HepG2 (cell line): ENCODE measurements at regions not wholly inside any gene's neighbourhood (a gene's known extent, or its start where the extent isn't known, plus 50 kb on each side); places are given as distances from the start of the nearest gene placed in this dataset.

ENCODE experiments used
- ATAC-seq: fragments of 200-7000 bp; cut with Tn5 transposase; 3 replicates; pipeline ENCODE4 v1.9.1; 2020; ENCODE audit warnings: mild to moderate bottlenecking, moderate library complexity
- BruUV-seq: library from RNA; stranded (reverse); fragments of 400-500 nt; replicated peaks from 2 replicates; lab custom pipeline; 2021; lab: Mats Ljungman, UMichigan
- CTCF ChIA-PET: fragments of 300-600 bp; formaldehyde crosslinking; extraction: SDS; loops from one replicate; lab custom pipeline; 2021; ENCODE audit warnings: low total read pairs, inconsistent platforms, low intra/inter-chr PET ratio; lab: Yijun Ruan, JAX
- POLR2A ChIA-PET: fragments of 350-600 bp; sonication (Branson Sonifier 250); formaldehyde crosslinking; loops from one replicate; lab custom pipeline; 2020; ENCODE audit warnings: antibody characterized with exemption, inconsistent platforms; lab: Yijun Ruan, JAX
- DNase-seq: peaks from one replicate; pipeline ENCODE4 v3.0.0-alpha.2; 2015; ENCODE audit warnings: low spot score
- FAIRE-seq: peaks from 3 replicates; lab custom pipeline; 2011; peaks lifted over from hg19 to GRCh38; lab: Jason Lieb, UNC
- H2AFZ ChIP-seq: one replicate; pipeline ENCODE4 v1.6.1; 2011; ENCODE audit warnings: low read length, inconsistent platforms
- H3K27ac ChIP-seq: fragments of 300-600 bp; 3 replicates; pipeline ENCODE4 v1.8.0; 2011; ENCODE audit warnings: mixed run types, mild to moderate bottlenecking, mixed read lengths, low read length, inconsistent platforms; ENCODE audit not compliant: insufficient read depth; ENCODE audit errors: extremely low read length
- H3K27me3 ChIP-seq, 2 experiments: fragments of 200-600 bp in 1 of 2; 2 replicates in 1 of 2; 3 replicates in 1 of 2; pipeline versions ENCODE4 v1.6.0 to v1.8.0; 2011; ENCODE audit warnings: low read length in 2 of 2, mild to moderate bottlenecking in 2 of 2, moderate library complexity in 2 of 2, inconsistent platforms in 1 of 2; ENCODE audit not compliant: insufficient read depth in 2 of 2, control insufficient read depth in 1 of 2
- H3K36me3 ChIP-seq, 2 experiments: fragments of 200-600 bp in 1 of 2; replicated peaks in 1 of 2; 2 replicates in 1 of 2; 3 replicates in 1 of 2; pipeline versions ENCODE4 v1.5.1 to v1.8.0; 2011; ENCODE audit warnings: low read length in 2 of 2, inconsistent platforms in 1 of 2; ENCODE audit not compliant: insufficient read depth in 2 of 2, control insufficient read depth in 1 of 2
- H3K4me1 ChIP-seq: 2 replicates; pipeline ENCODE4 v1.5.1; 2012; ENCODE audit warnings: low read length, inconsistent platforms; ENCODE audit not compliant: insufficient read depth
- H3K4me2 ChIP-seq: 2 replicates; pipeline ENCODE4 v1.6.0; 2011; ENCODE audit warnings: low read depth, low read length, inconsistent platforms
- H3K4me3 ChIP-seq, 3 experiments: fragments of 200-600 bp in 1 of 3; sonication (generic), shearing (Covaris generic) in 1 of 3; replicated peaks in 1 of 3; 2 replicates each; pipeline ENCODE4 v1.5.1; 2011 to 2016; ENCODE audit warnings: low read length in 3 of 3, inconsistent platforms in 2 of 3, low read depth in 2 of 3, mild to moderate bottlenecking in 2 of 3, control low read depth in 1 of 3, mixed read lengths in 1 of 3; ENCODE audit not compliant: insufficient read depth in 1 of 3
- H3K79me2 ChIP-seq: one replicate; pipeline ENCODE4 v1.6.1; 2011; ENCODE audit warnings: low read length, inconsistent platforms; ENCODE audit not compliant: insufficient read depth
- H3K9ac ChIP-seq: 2 replicates; pipeline ENCODE4 v1.6.0; 2011; ENCODE audit warnings: mild to moderate bottlenecking, low read depth, low read length, inconsistent platforms; ENCODE audit not compliant: insufficient read depth
- H3K9me3 ChIP-seq: 2 replicates; pipeline ENCODE4 v1.5.1; 2012; ENCODE audit warnings: mild to moderate bottlenecking, low read length
- H4K20me1 ChIP-seq: 2 replicates; pipeline ENCODE4 v1.6.0; 2011; ENCODE audit warnings: inconsistent platforms, mild to moderate bottlenecking, low read length, moderate library complexity; ENCODE audit not compliant: insufficient read depth
- FOXC1 ChIP-seq: sonication (generic); formaldehyde crosslinking; IDR thresholded peaks from 2 replicates; pipeline ENCODE4 v1.8.0; 2022; ENCODE audit warnings: mild to moderate bottlenecking, missing genetic modification reagents, borderline replicate concordance
- GLMP ChIP-seq: sonication (generic); formaldehyde crosslinking; IDR thresholded peaks from 2 replicates; pipeline ENCODE4 v1.9.0; 2021; ENCODE audit warnings: missing genetic modification reagents, mild to moderate bottlenecking, borderline replicate concordance
- HCFC1 ChIP-seq: fragments of 150-350 bp; IDR thresholded peaks from 2 replicates; pipeline ENCODE4 v1.6.1; 2014; ENCODE audit warnings: low read depth, low read length
- HNF4G ChIP-seq, 2 experiments: sonication (generic) in 1 of 2; formaldehyde crosslinking in 1 of 2; IDR thresholded peaks; 2 replicates each; pipeline versions ENCODE4 v1.4.0 to v1.6.1; 2011 to 2020; ENCODE audit warnings: borderline replicate concordance in 2 of 2, low read depth in 2 of 2, mild to moderate bottlenecking in 2 of 2, low read length in 1 of 2, missing genetic modification reagents in 1 of 2, moderate library complexity in 1 of 2
- NONO ChIP-seq, 2 experiments: fragments of 450-650 bp in 1 of 2; sonication (generic) in 1 of 2; formaldehyde crosslinking in 1 of 2; IDR thresholded peaks in 1 of 2; conservative IDR thresholded peaks in 1 of 2; 2 replicates each; pipeline versions ENCODE4 v1.6.1 to v1.8.0; 2017 to 2022; ENCODE audit warnings: mild to moderate bottlenecking in 1 of 2, missing genetic modification reagents in 1 of 2, moderate library complexity in 1 of 2
- POGZ ChIP-seq: sonication (generic); formaldehyde crosslinking; IDR thresholded peaks from 2 replicates; pipeline ENCODE4 v1.4.0; 2020; ENCODE audit warnings: mild to moderate bottlenecking, missing genetic modification reagents
- SMAD3 ChIP-seq: sonication (generic); formaldehyde crosslinking; IDR thresholded peaks from 2 replicates; pipeline ENCODE4 v1.4.0; 2020; ENCODE audit warnings: missing genetic modification reagents
- ZBTB25 ChIP-seq: IDR thresholded peaks from 2 replicates; pipeline ENCODE4 v1.6.1; 2018; ENCODE audit warnings: missing genetic modification reagents
- ZBTB42 ChIP-seq: sonication (generic); formaldehyde crosslinking; IDR thresholded peaks from 2 replicates; pipeline ENCODE4 v1.5.0; 2020; ENCODE audit warnings: mild to moderate bottlenecking, missing genetic modification reagents
- ZHX2 ChIP-seq, 2 experiments: sonication (generic) in 1 of 2; formaldehyde crosslinking in 1 of 2; IDR thresholded peaks; 2 replicates each; pipeline versions ENCODE4 v1.6.1 to v1.9.0; 2014 to 2022; ENCODE audit warnings: antibody characterized with exemption in 1 of 2, borderline replicate concordance in 1 of 2, inconsistent platforms in 1 of 2, low read depth in 1 of 2, missing genetic modification reagents in 1 of 2
- ZNF101 ChIP-seq: sonication (generic); formaldehyde crosslinking; IDR thresholded peaks from 2 replicates; pipeline ENCODE4 v1.4.0; 2020; ENCODE audit warnings: mild to moderate bottlenecking, low read depth, missing genetic modification reagents, borderline replicate concordance
- ZNF329 ChIP-seq: sonication (generic); formaldehyde crosslinking; IDR thresholded peaks from 2 replicates; pipeline ENCODE4 v1.9.0; 2021; ENCODE audit warnings: low read depth, mild to moderate bottlenecking, missing genetic modification reagents
- ZNF552 ChIP-seq: sonication (generic); formaldehyde crosslinking; IDR thresholded peaks from 2 replicates; pipeline ENCODE4 v1.9.0; 2022; ENCODE audit warnings: missing genetic modification reagents, mild to moderate bottlenecking, borderline replicate concordance
- ZNF737 ChIP-seq: sonication (generic); formaldehyde crosslinking; IDR thresholded peaks from 2 replicates; pipeline ENCODE4 v1.5.0; 2020; ENCODE audit warnings: missing genetic modification reagents, mild to moderate bottlenecking, borderline replicate concordance
- WGBS: methylation state at CpG from one replicate; pipeline ENCODE4 v1.1.6; 2017; ENCODE audit warnings: low lambda C conversion rate; 5-methylcytosine and 5-hydroxymethylcytosine counted together
- in situ Hi-C: cut with HindIII; loops from 2 replicates; pipeline ENCODE4 v1.10.0; 2017; ENCODE audit warnings: low pct_unique_long_range_greater_than_20kb; ENCODE audit not compliant: extremely low pct_ligation_motif_present
- intact Hi-C: fragments of 100-400 bp; cut with micrococcal nuclease; formaldehyde crosslinking; loops from one replicate; pipeline ENCODE4 v1.10.0; 2022; ENCODE audit not compliant: unreplicated experiment

- TF ChIP-seq GLMP (CRISPR knock-in tag) (no peak), ZNF552 (CRISPR knock-in tag) (no peak)
- TF ChIP-seq, all 625 proteins: peak for 0
Observed at GRCh38 chr4:8721621-8722020, 129.1 kb downstream of the CPZ start (continued).

GRCh38 chr4:8719421-8719820 lies 126.9 kb downstream of the CPZ start:
- 0% methylated on average over 3 of the region's 8 CpGs for WGBS
- no peaks in the 10 kb centered on the region for H4K20me1 ChIP-seq
- H3K79me2 ChIP-seq: no peaks in the 10 kb centered on the region
- no peak overlapping the region for H3K4me2 ChIP-seq
- H3K9me3 ChIP-seq: peaks cover 5% of the 10 kb centered on the region; the same call in 1 of the 2 replicates
- H3K9ac ChIP-seq: no peak overlapping the region
- ChIA-PET POLR2A (no interaction called here), CTCF (no interaction called here)
- H3K27ac ChIP-seq: no peak overlapping the region
- H2AFZ ChIP-seq: no peak overlapping the region
- in situ Hi-C loops: no loop called here
- no peaks in the 10 kb centered on the region for H3K4me1 ChIP-seq
- intact Hi-C loops: no loop called here
- no TSS peak for BruUV-seq
- ATAC-seq: no peak; the same call in 2 of the 3 replicates
- DNase-seq: no peak
- no peaks in the 10 kb centered on the region for H3K36me3 ChIP-seq
- H3K27me3 ChIP-seq: peaks cover 3 to 20% of the 10 kb centered on the region in 2 experiments; a peak in 3 of 5 replicates
- H3K4me3 ChIP-seq: no peak overlapping the region
- no peak for FAIRE-seq
- no peak for TF ChIP-seq HCFC1
- TF ChIP-seq HNF4G (IDR thresholded peaks at IDR 0.05; ENCODE audit: borderline replicate concordance, low read depth, low read length): no peak
- no peak for TF ChIP-seq HNF4G (CRISPR knock-in tag; IDR thresholded peaks at IDR 0.05; ENCODE audit: borderline replicate concordance, low read depth)
- TF ChIP-seq NONO (IDR thresholded peaks at IDR 0.05): no peak
- TF ChIP-seq NONO (CRISPR knock-in tag; conservative IDR thresholded peaks at IDR 0.05): no peak
- TF ChIP-seq ZHX2 (IDR thresholded peaks at IDR 0.05; ENCODE audit: low read depth): no peak
- TF ChIP-seq ZHX2 (CRISPR knock-in tag; IDR thresholded peaks at IDR 0.05; ENCODE audit: borderline replicate concordance): no peak
- no peak for TF ChIP-seq ZNF101 (CRISPR knock-in tag)
- no peak for TF ChIP-seq ZNF737 (CRISPR knock-in tag)
- TF ChIP-seq ZBTB42 (CRISPR knock-in tag): no peak
- no peak for TF ChIP-seq FOXC1 (CRISPR knock-in tag)
- TF ChIP-seq SMAD3 (CRISPR knock-in tag): no peak
- no peak for TF ChIP-seq ZBTB25 (CRISPR knock-in tag)
- no peak for TF ChIP-seq POGZ (CRISPR knock-in tag)
- no peak for TF ChIP-seq ZNF329
